ENCODE measurements at regions not wholly inside any gene's neighbourhood (a gene's known extent, or its start where the extent isn't known, plus 50 kb on each side); places are given as distances from the start of the nearest gene placed in this dataset.
"Not testable (repeated sequence)": the region's sequence is repeated elsewhere in the genome, so short reads cannot be mapped to it uniquely, and the experiment has no call there.

- no peak for TF ChIP-seq CTCF (conservative IDR thresholded peaks at IDR 0.05; ENCODE audit: low read depth, low read length)
- Histone ChIP-seq H3K9ac (no peak overlapping the region), H4K20me1 (ENCODE audit: insufficient read depth) (no peaks in the 10 kb centered on the region), H3K36me3 (ENCODE audit: insufficient read depth) (no peaks in the 10 kb centered on the region), H2AFZ (ENCODE audit: low read depth) (no peak overlapping the region), H3K79me2 (ENCODE audit: insufficient read depth, low read depth) (no peaks in the 10 kb centered on the region), H3K4me1 (ENCODE audit: low read depth, poor library complexity, severe bottlenecking) (no peaks in the 10 kb centered on the region), H3K27me3 (ENCODE audit: insufficient read depth, low read depth) (no peaks in the 10 kb centered on the region), H3K4me3 (IDR thresholded peaks at IDR 0.05; ENCODE audit: insufficient read depth, low read depth, low read length) (no peak overlapping the region), H3K4me2 (no peak overlapping the region), H3K27ac (no peak overlapping the region)
These were observed 186.8 kb downstream of the TMEM161B start for GRCh38 chr5:88081877-88082276.

- H2AFZ ChIP-seq (ENCODE audit: low read depth) = no peak overlapping the region
- no peaks in the 10 kb centered on the region for H3K79me2 ChIP-seq (ENCODE audit: insufficient read depth, low read depth)
- TF ChIP-seq CTCF (conservative IDR thresholded peaks at IDR 0.05; ENCODE audit: low read depth, low read length) = no peak
- no peaks in the 10 kb centered on the region for H3K4me1 ChIP-seq (ENCODE audit: low read depth, poor library complexity, severe bottlenecking)
- no peaks in the 10 kb centered on the region for H3K36me3 ChIP-seq (ENCODE audit: insufficient read depth)
- H3K4me2 ChIP-seq = no peak overlapping the region
- H3K9ac ChIP-seq = no peak overlapping the region
- no peak overlapping the region for H3K27ac ChIP-seq
- H3K4me3 ChIP-seq (IDR thresholded peaks at IDR 0.05; ENCODE audit: insufficient read depth, low read depth, low read length) = no peak overlapping the region
- no peaks in the 10 kb centered on the region for H4K20me1 ChIP-seq (ENCODE audit: insufficient read depth)
- H3K27me3 ChIP-seq (ENCODE audit: insufficient read depth, low read depth) = no peaks in the 10 kb centered on the region
These were observed 204.8 kb downstream of the TMEM161B start for GRCh38 chr5:88063813-88064212.

- Histone ChIP-seq H3K27ac (no peak overlapping the region), H3K79me2 (ENCODE audit: insufficient read depth, low read depth) (no peaks in the 10 kb centered on the region), H3K27me3 (ENCODE audit: insufficient read depth, low read depth) (no peaks in the 10 kb centered on the region), H3K9ac (no peak overlapping the region), H3K4me1 (ENCODE audit: low read depth, poor library complexity, severe bottlenecking) (no peaks in the 10 kb centered on the region), H2AFZ (ENCODE audit: low read depth) (no peak overlapping the region), H3K4me3 (IDR thresholded peaks at IDR 0.05; ENCODE audit: insufficient read depth, low read depth, low read length) (no peak overlapping the region), H3K4me2 (no peak overlapping the region), H4K20me1 (ENCODE audit: insufficient read depth) (no peaks in the 10 kb centered on the region), H3K36me3 (ENCODE audit: insufficient read depth) (no peaks in the 10 kb centered on the region)
- TF ChIP-seq CTCF (conservative IDR thresholded peaks at IDR 0.05; ENCODE audit: low read depth, low read length) = no peak
These were observed 208.5 kb downstream of the TMEM161B start for GRCh38 chr5:88060194-88060593.

- Histone ChIP-seq H3K27ac (no peak overlapping the region), H3K4me2 (no peak overlapping the region), H3K27me3 (ENCODE audit: insufficient read depth, low read depth) (no peaks in the 10 kb centered on the region), H3K36me3 (ENCODE audit: insufficient read depth) (no peaks in the 10 kb centered on the region), H3K4me1 (ENCODE audit: low read depth, poor library complexity, severe bottlenecking) (no peaks in the 10 kb centered on the region), H3K9ac (no peak overlapping the region), H4K20me1 (ENCODE audit: insufficient read depth) (no peaks in the 10 kb centered on the region), H2AFZ (ENCODE audit: low read depth) (no peak overlapping the region), H3K4me3 (IDR thresholded peaks at IDR 0.05; ENCODE audit: insufficient read depth, low read depth, low read length) (no peak overlapping the region), H3K79me2 (ENCODE audit: insufficient read depth, low read depth) (no peaks in the 10 kb centered on the region)
- no peak for TF ChIP-seq CTCF (conservative IDR thresholded peaks at IDR 0.05; ENCODE audit: low read depth, low read length)
These were observed 210.0 kb downstream of the TMEM161B start for GRCh38 chr5:88058625-88059024.

- not testable (repeated sequence) for H2AFZ ChIP-seq (ENCODE audit: low read depth); H3K4me1 ChIP-seq (ENCODE audit: low read depth, poor library complexity, severe bottlenecking); H3K27me3 ChIP-seq (ENCODE audit: insufficient read depth, low read depth); H3K4me3 ChIP-seq (IDR thresholded peaks at IDR 0.05; ENCODE audit: insufficient read depth, low read depth, low read length); H3K79me2 ChIP-seq (ENCODE audit: insufficient read depth, low read depth); H3K4me2 ChIP-seq; H3K36me3 ChIP-seq (ENCODE audit: insufficient read depth); H4K20me1 ChIP-seq (ENCODE audit: insufficient read depth); H3K27ac ChIP-seq; H3K9ac ChIP-seq
These were observed 216.2 kb downstream of the TMEM161B start for GRCh38 chr5:88052468-88052867.
